ENCODE measurements at regions not wholly inside any gene's neighbourhood (a gene's known extent, or its start where the extent isn't known, plus 50 kb on each side); places are given as distances from the start of the nearest gene placed in this dataset.

GRCh38 chr2:41717839-41718238 is 330.0 kb upstream of the PKDCC start:
- no peak for TF ChIP-seq CTCF (IDR thresholded peaks at IDR 0.05; ENCODE audit: insufficient read depth, low read depth, low read length)
- no peak for TF ChIP-seq EZH2 (IDR thresholded peaks at IDR 0.05; ENCODE audit: insufficient read depth, low read length)

Data from astrocyte (in vitro differentiated cells and primary cell).